ENCODE measurements at regions not wholly inside any gene's neighbourhood (a gene's known extent, or its start where the extent isn't known, plus 50 kb on each side); places are given as distances from the start of the nearest gene placed in this dataset.

GRCh38 chr12:75909714-75910656, 121.6 kb downstream of the PHLDA1 start:
- in situ Hi-C loops (cut with MboI) = no loop called here
- H3K36me3 ChIP-seq (ENCODE audit: control insufficient read depth, insufficient read depth, low read length) = no peaks in the 10 kb centered on the region
- TF ChIP-seq HMGXB4 (CRISPR knock-in tag; IDR thresholded peaks at IDR 0.05) (no peak), NEUROD1 (IDR thresholded peaks at IDR 0.05; ENCODE audit: borderline replicate concordance, low read depth, low read length, partially characterized antibody) (no peak), RBM15 (IDR thresholded peaks at IDR 0.05; ENCODE audit: insufficient read depth, low read length) (no peak), STAG1 (CRISPR knock-in tag; IDR thresholded peaks at IDR 0.05; ENCODE audit: borderline replicate concordance) (no peak), SMAD1 (IDR thresholded peaks at IDR 0.05; ENCODE audit: low read depth, low read length, partially characterized antibody) (no peak), HMBOX1 (IDR thresholded peaks at IDR 0.05) (no peak), ZNF282 (CRISPR knock-in tag; IDR thresholded peaks at IDR 0.05) (no peak), BCL6 (CRISPR knock-in tag; IDR thresholded peaks at IDR 0.05) (no peak), RNF219 (CRISPR knock-in tag; IDR thresholded peaks at IDR 0.05) (no peak), U2AF2 (optimal IDR thresholded peaks at IDR 0.05; ENCODE audit: low read depth, low read length) (no peak), CHAMP1 (IDR thresholded peaks at IDR 0.05) (no peak), FUS (optimal IDR thresholded peaks at IDR 0.05; ENCODE audit: low read depth, low read length) (no peak)
- H4K20me1 ChIP-seq (replicated peaks; ENCODE audit: control insufficient read depth, insufficient read depth, low read length) = no peaks in the 10 kb centered on the region
- no peak for FAIRE-seq
- H2AFZ ChIP-seq (ENCODE audit: low read depth, low read length) = no peak overlapping the region
- H3K27me3 ChIP-seq (ENCODE audit: control insufficient read depth in 2 of 2, insufficient read depth in 2 of 2, low read length in 2 of 2) = no peaks in the 10 kb centered on the region
- 14% methylated on average over 7 of the region's 7 CpGs for WGBS (ENCODE audit: insufficient coverage, low coverage, missing lambda C conversion rate)
- no peaks in the 10 kb centered on the region for H3K9me3 ChIP-seq (replicated peaks; ENCODE audit: control insufficient read depth, insufficient read depth, low read depth, low read length)
- H3K79me2 ChIP-seq (ENCODE audit: control insufficient read depth, insufficient read depth, low read length) = no peaks in the 10 kb centered on the region
- no peak for ATAC-seq
- ChIA-PET POLR2A (interaction anchor here (0.6 kb wide), 1 partner anchor 214 kb away, joined by 3 read pairs; no protein-coding TSS in a partner anchor), CTCF (ENCODE audit: low intra/inter-chr PET ratio) (no interaction called here)
- H3K9me1 ChIP-seq (ENCODE audit: control insufficient read depth, insufficient read depth, low read length) = no peaks in the 10 kb centered on the region
- peaks cover 0 to 5% of the 10 kb centered on the region in 2 experiments; a peak in 2 of 5 replicates for H3K4me1 ChIP-seq (replicated peaks in 1 of 2; ENCODE audit: control insufficient read depth in 2 of 2, insufficient read depth in 2 of 2, low read length in 2 of 2)
- intact Hi-C loops (cut with micrococcal nuclease) = no loop called here
- no peak overlapping the region for H3K4me2 ChIP-seq (ENCODE audit: insufficient read depth, low read length)
- H3K9ac ChIP-seq (ENCODE audit: insufficient read depth in 1 of 2, low read depth in 2 of 2, low read length in 2 of 2) = no peak overlapping the region
- no TSS peak for BruUV-seq (replicated peaks)
- no peak overlapping the region for H3K27ac ChIP-seq (ENCODE audit: extremely low read depth, low read depth, low read length)
- DNase-seq (ENCODE audit: extremely low read depth in 1 of 4, low spot score in 3 of 4) = no peak
- no peak overlapping the region for H3K4me3 ChIP-seq
